NT2/D1 (cell line): ENCODE measurements at regions not wholly inside any gene's neighbourhood (a gene's known extent, or its start where the extent isn't known, plus 50 kb on each side); places are given as distances from the start of the nearest gene placed in this dataset.

Experiments used
- SUZ12 ChIP-seq: IDR thresholded peaks from 2 replicates; pipeline ENCODE4 v1.6.1; 2011; ENCODE audit not compliant: insufficient read length, insufficient read depth; ENCODE audit errors: extremely low read depth
- ZNF274 ChIP-seq: IDR thresholded peaks from 2 replicates; pipeline ENCODE4 v1.6.1; 2011; ENCODE audit warnings: mild to moderate bottlenecking, low read depth, low read length

DNA sequence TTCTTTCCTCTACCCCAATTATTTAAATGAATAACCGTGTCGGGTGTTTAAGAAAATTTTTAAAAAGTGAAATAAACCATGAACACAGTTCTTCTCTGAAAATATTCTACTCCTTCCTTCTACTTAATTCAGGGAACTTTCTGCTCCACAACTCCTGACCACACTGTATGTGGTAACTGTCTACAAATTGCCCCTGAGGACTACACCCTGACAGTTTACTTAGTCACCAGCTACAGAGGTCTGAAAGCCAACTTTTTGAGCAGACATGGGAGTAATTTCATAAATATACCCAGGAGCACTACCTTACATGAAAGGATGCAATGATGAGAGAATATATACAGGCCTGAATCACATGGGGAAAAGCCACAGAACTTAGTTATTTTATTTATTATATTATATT, 523.2 kb upstream of the SORCS1 start:
- TF ChIP-seq SUZ12 (no peak), ZNF274 (no peak)
